Psoas muscle (tissue), 7 donors: ENCODE measurements at regions not wholly inside any gene's neighbourhood (a gene's known extent, or its start where the extent isn't known, plus 50 kb on each side); places are given as distances from the start of the nearest gene placed in this dataset.

Experiments used
- ATAC-seq, 4 donors: fragments of 200-7000 bp; cut with Tn5 transposase; one replicate each; pipeline ENCODE4 v1.9.1; 2020; ENCODE audit warnings: moderate library complexity in 3 of 4, mild to moderate bottlenecking in 2 of 4
- DNase-seq, 2 donors: peaks; one replicate each; pipeline ENCODE4 v3.0.0-alpha.2; 2020
- H3K27ac ChIP-seq: fragments of 200-600 bp; one replicate; pipeline ENCODE4 v1.8.0; 2022
- H3K27me3 ChIP-seq, 3 donors: fragments of 200-600 bp in 1 of 3; one replicate each; pipeline versions ENCODE4 v1.6.1 to v1.8.0; 2013 to 2022; ENCODE audit warnings: low read length in 2 of 3, mild to moderate bottlenecking in 2 of 3, moderate library complexity in 1 of 3; ENCODE audit not compliant: insufficient read depth in 3 of 3
- H3K36me3 ChIP-seq, 2 donors: fragments of 200-600 bp in 1 of 2; one replicate each; pipeline versions ENCODE4 v1.6.1 to v1.8.0; 2013 to 2022; ENCODE audit warnings: low read depth in 1 of 2, mild to moderate bottlenecking in 1 of 2, moderate library complexity in 1 of 2; ENCODE audit not compliant: insufficient read depth in 1 of 2
- H3K4me1 ChIP-seq: fragments of 200-600 bp; one replicate; pipeline ENCODE4 v1.8.0; 2022
- H3K4me3 ChIP-seq: fragments of 200-600 bp; one replicate; pipeline ENCODE4 v1.8.0; 2022; ENCODE audit warnings: mild to moderate bottlenecking
- H3K9me3 ChIP-seq: fragments of 200-600 bp; one replicate; pipeline ENCODE4 v1.8.0; 2022
- CTCF ChIP-seq: fragments of 200-600 bp; IDR thresholded peaks from one replicate; pipeline ENCODE4 v1.8.0; 2022; ENCODE audit warnings: antibody characterized with exemption
- WGBS, 3 donors: extraction: QIAGEN DNeasy Blood & Tissue Kit; methylation state at CpG; one replicate each; pipeline versions ENCODE4 v1.1.6 to v1.1.7; 2013; 5-methylcytosine and 5-hydroxymethylcytosine counted together
- intact Hi-C, 2 donors: fragments of 100-400 bp; cut with DNase I; formaldehyde crosslinking; loops; one replicate each; pipeline versions ENCODE4 v1.11.0 to v1.14.2; 2022
- donor health status: healthy with polysubstance abuse.
- donor health status: DM: no; HTN: no; CAD: no; lungs with moderate emphysema.
- donor health status: Bipolar disorder and iron deficiency.
- donor health status: healthy.
- donor health status: DM: yes; HTN: yes; CAD: no.
- donor health status: DM: no; HTN: no; CAD: no.
- donor health status: DM: yes; HTN: yes; CAD: no.

GRCh38 chr4:168019019-168019651, 73.2 kb upstream of the ANXA10 start:
- Histone ChIP-seq H3K4me1 (no peaks in the 10 kb centered on the region), H3K36me3 (no peaks in the 10 kb centered on the region), H3K27ac (no peak overlapping the region), H3K4me3 (no peak overlapping the region), H3K27me3 (no peaks in the 10 kb centered on the region), H3K9me3 (no peaks in the 10 kb centered on the region)
- ATAC-seq (no peak), DNase-seq (no peak)
- WGBS, 3 donors, result 93 to 95% (median 95%) methylated on average over 1 of the region's 1 CpG
- intact Hi-C loops, result no loop called here
- TF ChIP-seq CTCF, result no peak

DNA sequence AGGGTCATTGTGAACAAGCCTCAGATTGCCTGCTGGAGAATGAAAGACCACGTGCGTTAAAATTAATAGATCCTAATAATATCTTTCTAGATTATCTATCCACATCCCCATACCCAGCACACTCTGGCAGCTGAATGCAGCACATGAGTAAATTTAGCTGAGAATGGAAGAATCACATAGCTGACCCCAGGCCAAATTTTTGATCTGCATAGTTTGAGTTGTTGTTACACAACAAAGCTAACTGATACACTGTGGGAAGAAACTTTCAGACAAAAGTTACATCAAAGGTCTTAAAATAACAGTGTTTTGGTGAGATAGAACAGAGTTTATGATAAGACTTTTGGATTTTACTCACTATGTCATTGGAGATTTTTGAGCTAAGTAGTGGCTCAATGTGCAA, 72.4 kb upstream of the ANXA10 start:
- ATAC-seq, result no peak
- Histone ChIP-seq H3K4me3 (no peak overlapping the region), H3K9me3 (no peaks in the 10 kb centered on the region), H3K4me1 (no peaks in the 10 kb centered on the region), H3K27ac (no peak overlapping the region), H3K27me3 (no peaks in the 10 kb centered on the region), H3K36me3 (no peaks in the 10 kb centered on the region)
- no peak for DNase-seq
- 74 to 80% (median 79%) methylated on average over 2 of the region's 2 CpGs for WGBS, 3 donors
- no peak for TF ChIP-seq CTCF
- intact Hi-C loops, result no loop called here

DNA sequence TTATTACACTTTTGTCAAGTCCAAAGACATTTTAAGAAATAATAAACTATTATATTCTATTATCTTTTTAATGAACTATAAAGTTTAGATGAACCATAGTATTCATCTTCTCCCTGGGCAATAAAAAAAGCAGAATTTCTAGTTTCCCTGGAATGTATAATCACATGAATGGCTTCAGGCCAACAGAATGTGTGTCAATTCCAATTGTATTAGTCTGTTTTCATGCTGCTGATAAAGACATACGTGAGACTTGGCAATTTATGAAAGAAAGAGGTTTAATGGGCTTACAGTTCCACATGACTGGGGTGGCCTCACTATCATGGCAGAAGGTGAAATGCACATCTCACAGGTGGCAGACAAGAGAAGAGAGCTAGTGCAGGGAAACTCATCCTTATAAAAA, 70.7 kb upstream of the ANXA10 start:
- intact Hi-C loops, result no loop called here
- TF ChIP-seq CTCF, result no peak
- 16 to 44% (median 16%) methylated on average over 1 of the region's 1 CpG for WGBS, 3 donors
- Histone ChIP-seq H3K27ac (no peak overlapping the region), H3K9me3 (no peaks in the 10 kb centered on the region), H3K4me3 (no peak overlapping the region), H3K27me3 (no peaks in the 10 kb centered on the region), H3K4me1 (no peaks in the 10 kb centered on the region), H3K36me3 (no peaks in the 10 kb centered on the region)
- ATAC-seq, result no peak
- DNase-seq, result no peak

DNA sequence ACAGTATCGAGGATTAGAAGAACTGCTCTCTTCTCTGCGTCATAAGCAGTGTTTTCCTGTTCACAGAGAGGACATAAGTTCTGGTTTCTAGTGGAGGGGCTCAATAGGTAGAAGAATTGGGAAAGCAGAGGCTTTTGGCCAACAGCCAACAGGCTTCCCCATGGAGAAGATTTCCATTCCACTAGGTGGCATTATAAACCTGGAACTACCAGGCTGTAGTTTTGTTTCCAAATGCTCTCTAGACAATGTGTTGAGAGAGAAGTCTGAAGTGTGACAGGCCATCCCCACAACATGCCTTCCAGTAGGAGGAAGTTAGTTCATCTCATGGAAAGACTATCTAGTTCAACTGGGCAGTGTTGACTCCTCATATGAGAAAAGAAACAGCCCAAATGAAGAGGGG, 63.8 kb upstream of the ANXA10 start:
- intact Hi-C loops, result loop anchor here (5.0 kb wide), 1 partner anchor 124 kb away; no protein-coding TSS in a partner anchor
- DNase-seq (no peak), ATAC-seq (peak in 3 of 4 donors; percentile 37 to 63 (median 41))
- Histone ChIP-seq H3K4me3 (no peak overlapping the region), H3K27me3 (no peaks in the 10 kb centered on the region), H3K4me1 (no peaks in the 10 kb centered on the region), H3K36me3 (no peaks in the 10 kb centered on the region), H3K27ac (no peak overlapping the region), H3K9me3 (no peaks in the 10 kb centered on the region)
- peak; percentile 13 for TF ChIP-seq CTCF
- WGBS, 3 donors, result 90 to 94% (median 90%) methylated on average over 2 of the region's 2 CpGs
